ENCODE measurements at regions not wholly inside any gene's neighbourhood (a gene's known extent, or its start where the extent isn't known, plus 50 kb on each side); places are given as distances from the start of the nearest gene placed in this dataset.
"Not testable (repeated sequence)": the region's sequence is repeated elsewhere in the genome, so short reads cannot be mapped to it uniquely, and the experiment has no call there.

- DNase-seq; H3K9me3 ChIP-seq; H3K27me3 ChIP-seq; FAIRE-seq; H3K4me1 ChIP-seq; H3K27ac ChIP-seq; intact Hi-C loops (cut with DNase I); H3K4me3 ChIP-seq; H3K36me3 ChIP-seq: not testable (repeated sequence)
- WGBS, 2 donors: 27% methylated on average over 3 of the region's 21 CpGs; no CpG with 5 or more reads in 1 of the 2 donors
- peak in 3 of 4 donors; percentile 88 to 93 (median 88) for ATAC-seq
Observed at GRCh38 chr15:32276200-32276830, 126.8 kb downstream of the GOLGA8K start.

GRCh38 chr15:32253958-32254357, 149.1 kb downstream of the GOLGA8K start:
- DNase-seq, ATAC-seq: not testable (repeated sequence)
- FAIRE-seq: peak; percentile 5

GRCh38 chr15:32249207-32249606, 153.9 kb downstream of the GOLGA8K start:
- H3K4me3 ChIP-seq, FAIRE-seq: not testable (repeated sequence)

More at GRCh38 chr15:32253958-32254357, 149.1 kb downstream of the GOLGA8K start:
- H3K4me1 ChIP-seq; H3K36me3 ChIP-seq; H3K4me3 ChIP-seq; H3K27ac ChIP-seq; H3K27me3 ChIP-seq; intact Hi-C loops (cut with DNase I); H3K9me3 ChIP-seq: not testable (repeated sequence)
- 87 to 99% methylated on average over 3 of the region's 7 CpGs for WGBS, 2 donors

GRCh38 chr15:32243727-32244126, 159.4 kb downstream of the GOLGA8K start:
- H3K27ac ChIP-seq; DNase-seq; H3K9me3 ChIP-seq; H3K4me1 ChIP-seq; FAIRE-seq; H3K36me3 ChIP-seq; H3K27me3 ChIP-seq; ATAC-seq; H3K4me3 ChIP-seq; intact Hi-C loops (cut with DNase I): not testable (repeated sequence)
- no CpG with 5 or more reads among the region's 10 CpGs for WGBS, 2 donors

More at GRCh38 chr15:32249207-32249606, 153.9 kb downstream of the GOLGA8K start:
- H3K27me3 ChIP-seq; H3K36me3 ChIP-seq; DNase-seq; H3K9me3 ChIP-seq; H3K4me1 ChIP-seq; intact Hi-C loops (cut with DNase I); ATAC-seq; H3K27ac ChIP-seq: not testable (repeated sequence)
- 57 to 79% methylated on average over 1 of the region's 1 CpG for WGBS, 2 donors

- DNase-seq; H3K27ac ChIP-seq; FAIRE-seq; H3K4me3 ChIP-seq; H3K9me3 ChIP-seq; H3K4me1 ChIP-seq; intact Hi-C loops (cut with DNase I); H3K27me3 ChIP-seq; H3K36me3 ChIP-seq; ATAC-seq: not testable (repeated sequence)
- WGBS, 2 donors: 93 to 95% methylated on average over 7 of the region's 14 CpGs
Observed at GRCh38 chr15:32242780-32243528, 160.1 kb downstream of the GOLGA8K start.

- ATAC-seq: peak in 3 of 4 donors; percentile 44 to 60 (median 50)
- FAIRE-seq: not testable (repeated sequence)
Observed at GRCh38 chr15:32227410-32228114, 175.5 kb downstream of the GOLGA8K start.

GRCh38 chr15:32222716-32223115, 180.4 kb downstream of the GOLGA8K start:
- no peak overlapping the region for H3K27ac ChIP-seq
- intact Hi-C loops (cut with DNase I): no loop called here
- 91 to 95% methylated on average over 1 of the region's 1 CpG for WGBS, 2 donors
- FAIRE-seq (no peak), DNase-seq (no peak), ATAC-seq (no peak)
- H3K4me1 ChIP-seq: no peaks in the 10 kb centered on the region
- H3K9me3 ChIP-seq: no peaks in the 10 kb centered on the region
- no peaks in the 10 kb centered on the region for H3K27me3 ChIP-seq
- no peaks in the 10 kb centered on the region for H3K36me3 ChIP-seq
- TF ChIP-seq CTCF (IDR thresholded peaks at IDR 0.05): no peak
- no peak overlapping the region for H3K4me3 ChIP-seq

More at GRCh38 chr15:32227410-32228114, 175.5 kb downstream of the GOLGA8K start:
- DNase-seq; H3K4me1 ChIP-seq; H3K36me3 ChIP-seq; intact Hi-C loops (cut with DNase I); H3K27me3 ChIP-seq; H3K27ac ChIP-seq; H3K4me3 ChIP-seq; H3K9me3 ChIP-seq: not testable (repeated sequence)
- 77 to 88% methylated on average over 1 to 2 of the region's 2 CpGs for WGBS, 2 donors

Data from pancreas (tissue), 10 donors.